GM23338 (cell line): ENCODE measurements at regions not wholly inside any gene's neighbourhood (a gene's known extent, or its start where the extent isn't known, plus 50 kb on each side); places are given as distances from the start of the nearest gene placed in this dataset.

Experiments used
- CREB1 ChIP-seq: fragments of 250-450 bp; sonication (Bioruptor Pico); IDR thresholded peaks from 2 replicates; pipeline ENCODE4 v1.5.0; 2020; ENCODE audit warnings: low read depth, mild to moderate bottlenecking, moderate library complexity
- ETS1 ChIP-seq: IDR thresholded peaks from 2 replicates; pipeline ENCODE4 v1.6.1; 2016; ENCODE audit warnings: antibody characterized with exemption
- EZH2 ChIP-seq: fragments of 200-600 bp; sonication (generic); IDR thresholded peaks from one replicate; pipeline ENCODE4 v1.8.0; 2017; ENCODE audit warnings: antibody characterized with exemption, mild to moderate bottlenecking, low read depth; ENCODE audit not compliant: unreplicated experiment
- EZH2phosphoT487 ChIP-seq: fragments of 200-600 bp; sonication (generic); IDR thresholded peaks from one replicate; pipeline ENCODE4 v1.8.1; 2018; ENCODE audit warnings: antibody characterized with exemption; ENCODE audit not compliant: unreplicated experiment
- JUNB ChIP-seq: IDR thresholded peaks from one replicate; pipeline ENCODE4 v1.6.1; 2016; ENCODE audit warnings: antibody characterized with exemption; ENCODE audit not compliant: unreplicated experiment
- POLR2AphosphoS5 ChIP-seq: IDR thresholded peaks from 2 replicates; pipeline ENCODE4 v1.6.1; 2016; ENCODE audit warnings: antibody characterized with exemption, low read depth
- REST ChIP-seq: IDR thresholded peaks from one replicate; pipeline ENCODE4 v1.6.1; 2018; ENCODE audit warnings: antibody characterized with exemption; ENCODE audit not compliant: unreplicated experiment
- STAT1 ChIP-seq: IDR thresholded peaks from one replicate; pipeline ENCODE4 v1.6.1; 2016; ENCODE audit warnings: antibody characterized with exemption; ENCODE audit not compliant: unreplicated experiment
- ZNF114 ChIP-seq: fragments of 250-450 bp; sonication (Bioruptor Pico); IDR thresholded peaks from 2 replicates; pipeline ENCODE4 v1.5.0; 2020; ENCODE audit warnings: mild to moderate bottlenecking, moderate library complexity
- TF ChIP-seq, protein P1 (sequence below), 2 experiments: fragments of 200-600 bp in 1 of 2; sonication (generic) in 1 of 2; conservative IDR thresholded peaks; 2 replicates each; pipeline versions ENCODE4 v1.5.1 to v1.6.1; 2016 to 2017; ENCODE audit warnings: antibody characterized with exemption in 2 of 2, low read depth in 2 of 2, mild to moderate bottlenecking in 2 of 2, moderate library complexity in 1 of 2

DNA sequence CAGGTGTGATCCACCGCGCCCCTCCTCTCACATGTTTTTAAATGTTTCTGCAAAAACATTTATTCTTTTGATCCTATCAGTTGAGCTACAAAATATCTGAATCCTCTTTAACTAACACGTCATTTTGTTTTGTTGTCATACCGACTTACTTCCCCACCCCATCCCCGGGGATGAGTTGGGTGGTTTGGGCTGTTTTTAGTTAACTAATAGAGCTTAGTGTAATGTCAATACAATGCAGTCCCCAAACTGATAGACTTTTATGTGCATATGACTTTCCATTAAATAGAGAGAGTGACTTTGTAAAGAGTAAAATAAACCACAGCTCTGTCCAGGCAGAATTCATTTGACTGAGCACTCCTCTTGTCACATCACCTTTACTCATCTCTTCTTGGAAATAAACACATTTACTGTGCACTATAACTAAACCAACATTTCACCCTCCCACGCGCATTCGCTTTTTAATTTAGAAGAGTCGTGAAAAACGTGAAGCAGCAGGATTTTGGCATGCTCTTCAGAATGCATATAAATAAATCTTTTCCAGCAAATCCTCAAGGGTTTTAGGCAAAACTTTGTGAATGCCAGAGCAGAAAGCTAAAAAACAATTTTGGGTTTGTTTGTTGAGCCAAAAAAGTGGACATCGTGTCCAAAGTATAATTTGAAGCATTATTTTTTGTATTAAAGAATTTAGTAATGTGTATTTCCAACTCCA, 187.4 kb upstream of the MGMT start:
- TF ChIP-seq REST, result no peak
- TF ChIP-seq, protein P1, sequence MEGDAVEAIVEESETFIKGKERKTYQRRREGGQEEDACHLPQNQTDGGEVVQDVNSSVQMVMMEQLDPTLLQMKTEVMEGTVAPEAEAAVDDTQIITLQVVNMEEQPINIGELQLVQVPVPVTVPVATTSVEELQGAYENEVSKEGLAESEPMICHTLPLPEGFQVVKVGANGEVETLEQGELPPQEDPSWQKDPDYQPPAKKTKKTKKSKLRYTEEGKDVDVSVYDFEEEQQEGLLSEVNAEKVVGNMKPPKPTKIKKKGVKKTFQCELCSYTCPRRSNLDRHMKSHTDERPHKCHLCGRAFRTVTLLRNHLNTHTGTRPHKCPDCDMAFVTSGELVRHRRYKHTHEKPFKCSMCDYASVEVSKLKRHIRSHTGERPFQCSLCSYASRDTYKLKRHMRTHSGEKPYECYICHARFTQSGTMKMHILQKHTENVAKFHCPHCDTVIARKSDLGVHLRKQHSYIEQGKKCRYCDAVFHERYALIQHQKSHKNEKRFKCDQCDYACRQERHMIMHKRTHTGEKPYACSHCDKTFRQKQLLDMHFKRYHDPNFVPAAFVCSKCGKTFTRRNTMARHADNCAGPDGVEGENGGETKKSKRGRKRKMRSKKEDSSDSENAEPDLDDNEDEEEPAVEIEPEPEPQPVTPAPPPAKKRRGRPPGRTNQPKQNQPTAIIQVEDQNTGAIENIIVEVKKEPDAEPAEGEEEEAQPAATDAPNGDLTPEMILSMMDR (conservative IDR thresholded peaks at IDR 0.05; ENCODE audit: low read depth in 2 of 2), result no peak
- no peak for TF ChIP-seq EZH2
- no peak for TF ChIP-seq ZNF114 (CRISPR knock-in tag)
- no peak for TF ChIP-seq POLR2AphosphoS5
- TF ChIP-seq CREB1, result no peak
- no peak for TF ChIP-seq JUNB
- TF ChIP-seq EZH2phosphoT487, result no peak
- no peak for TF ChIP-seq STAT1
- no peak for TF ChIP-seq ETS1
